ENCODE measurements at regions not wholly inside any gene's neighbourhood (a gene's known extent, or its start where the extent isn't known, plus 50 kb on each side); places are given as distances from the start of the nearest gene placed in this dataset.

- TF ChIP-seq POLR2A (IDR thresholded peaks at IDR 0.05; ENCODE audit: low read depth, low read length) (no peak), JUN (IDR thresholded peaks at IDR 0.05; ENCODE audit: borderline replicate concordance, insufficient read depth, insufficient read length, low read depth) (no peak), MYC (IDR thresholded peaks at IDR 0.05; ENCODE audit: low read depth, low read length) (no peak), POLR2AphosphoS5 (IDR thresholded peaks at IDR 0.05; ENCODE audit: insufficient read depth, low read depth, low read length) (no peak)
- Histone ChIP-seq H3K27ac (ENCODE audit: insufficient read depth, low read depth, low read length) (no peak overlapping the region), H3K9me1 (replicated peaks; ENCODE audit: control insufficient read depth, extremely low read depth, insufficient read depth, low read length) (no peaks in the 10 kb centered on the region), H3K4me3 (replicated peaks in 1 of 3; ENCODE audit: insufficient read depth in 1 of 3, low read depth in 1 of 3, low read length in 3 of 3) (no peak overlapping the region), H3K27me3 (ENCODE audit: control insufficient read depth in 2 of 2, insufficient read depth in 2 of 2, low read length in 2 of 2) (no peaks in the 10 kb centered on the region), H3K9me3 (replicated peaks; ENCODE audit: control insufficient read depth, insufficient read depth, low read length) (no peaks in the 10 kb centered on the region), H3K36me3 (ENCODE audit: control insufficient read depth in 2 of 2, extremely low read depth in 1 of 2, insufficient read depth in 2 of 2, low read length in 2 of 2) (no peaks in the 10 kb centered on the region), H3K9ac (replicated peaks; ENCODE audit: extremely low read depth, insufficient read depth, low read length) (no peak overlapping the region), H2AFZ (ENCODE audit: low read depth, low read length) (no peak overlapping the region), H3K79me2 (ENCODE audit: control insufficient read depth, insufficient read depth, low read length) (no peaks in the 10 kb centered on the region), H3K4me1 (ENCODE audit: control insufficient read depth, extremely low read depth, insufficient read depth, low read length) (no peaks in the 10 kb centered on the region), H3K4me2 (ENCODE audit: insufficient read depth, low read length) (no peak overlapping the region), H4K20me1 (replicated peaks; ENCODE audit: control insufficient read depth, extremely low read depth, insufficient read depth, low read length) (no peaks in the 10 kb centered on the region)
- FAIRE-seq (no peak), DNase-seq (ENCODE audit: low read depth, low spot score) (no peak)
- ChIA-PET CTCF (interaction anchor here (0.6 to 1.2 kb wide), 2 partner anchors 129 to 179 kb away, joined by 3 to 6 read pairs; no protein-coding TSS in a partner anchor), POLR2A (no interaction called here)
- intact Hi-C loops (cut with micrococcal nuclease), result no loop called here
- dilution Hi-C loops (cut with MboI; ENCODE audit: extremely low pct_ligation_motif_present, low sequenced_read_pairs), result no loop called here
- BruUV-seq (replicated peaks), result no TSS peak
Measured at GRCh38 chr2:67851956-67852824, 210.6 kb downstream of the C1D start.

- dilution Hi-C loops (cut with MboI; ENCODE audit: extremely low pct_ligation_motif_present, low sequenced_read_pairs) (no loop called here), intact Hi-C loops (cut with micrococcal nuclease) (no loop called here)
- Histone ChIP-seq H3K36me3 (ENCODE audit: control insufficient read depth in 2 of 2, extremely low read depth in 1 of 2, insufficient read depth in 2 of 2, low read length in 2 of 2) (no peaks in the 10 kb centered on the region), H3K27ac (ENCODE audit: insufficient read depth, low read depth, low read length) (no peak overlapping the region), H2AFZ (ENCODE audit: low read depth, low read length) (no peak overlapping the region), H4K20me1 (replicated peaks; ENCODE audit: control insufficient read depth, extremely low read depth, insufficient read depth, low read length) (no peaks in the 10 kb centered on the region), H3K9me1 (replicated peaks; ENCODE audit: control insufficient read depth, extremely low read depth, insufficient read depth, low read length) (no peaks in the 10 kb centered on the region), H3K79me2 (ENCODE audit: control insufficient read depth, insufficient read depth, low read length) (no peaks in the 10 kb centered on the region), H3K27me3 (ENCODE audit: control insufficient read depth in 2 of 2, insufficient read depth in 2 of 2, low read length in 2 of 2) (no peaks in the 10 kb centered on the region), H3K9me3 (replicated peaks; ENCODE audit: control insufficient read depth, insufficient read depth, low read length) (no peaks in the 10 kb centered on the region), H3K4me3 (replicated peaks in 1 of 3; ENCODE audit: insufficient read depth in 1 of 3, low read depth in 1 of 3, low read length in 3 of 3) (no peak overlapping the region), H3K9ac (replicated peaks; ENCODE audit: extremely low read depth, insufficient read depth, low read length) (no peak overlapping the region), H3K4me2 (ENCODE audit: insufficient read depth, low read length) (no peak overlapping the region), H3K4me1 (ENCODE audit: control insufficient read depth, extremely low read depth, insufficient read depth, low read length) (no peaks in the 10 kb centered on the region)
- no TSS peak for BruUV-seq (replicated peaks)
- ChIA-PET POLR2A (no interaction called here), CTCF (interaction anchor here (1.0 to 1.3 kb wide), 2 partner anchors 63 to 203 kb away, joined by 3 read pairs; no protein-coding TSS in a partner anchor)
- TF ChIP-seq CTCF (IDR thresholded peaks at IDR 0.05; ENCODE audit: extremely low read depth in 1 of 2, insufficient read depth in 1 of 2, low read depth in 1 of 2, low read length in 2 of 2) (no peak), GATA2 (IDR thresholded peaks at IDR 0.05; ENCODE audit: insufficient read depth, insufficient read length, low read depth, low read length) (no peak), JUN (IDR thresholded peaks at IDR 0.05; ENCODE audit: borderline replicate concordance, insufficient read depth, insufficient read length, low read depth) (no peak)
- no peak for DNase-seq (ENCODE audit: low read depth, low spot score)
- FAIRE-seq, result no peak
Measured at GRCh38 chr2:67854103-67854743, 208.6 kb downstream of the C1D start.
